ENCODE measurements at regions not wholly inside any gene's neighbourhood (a gene's known extent, or its start where the extent isn't known, plus 50 kb on each side); places are given as distances from the start of the nearest gene placed in this dataset.
A peak's percentile ranks its signal among the peaks of the same experiment; 100 is the strongest.

DNA sequence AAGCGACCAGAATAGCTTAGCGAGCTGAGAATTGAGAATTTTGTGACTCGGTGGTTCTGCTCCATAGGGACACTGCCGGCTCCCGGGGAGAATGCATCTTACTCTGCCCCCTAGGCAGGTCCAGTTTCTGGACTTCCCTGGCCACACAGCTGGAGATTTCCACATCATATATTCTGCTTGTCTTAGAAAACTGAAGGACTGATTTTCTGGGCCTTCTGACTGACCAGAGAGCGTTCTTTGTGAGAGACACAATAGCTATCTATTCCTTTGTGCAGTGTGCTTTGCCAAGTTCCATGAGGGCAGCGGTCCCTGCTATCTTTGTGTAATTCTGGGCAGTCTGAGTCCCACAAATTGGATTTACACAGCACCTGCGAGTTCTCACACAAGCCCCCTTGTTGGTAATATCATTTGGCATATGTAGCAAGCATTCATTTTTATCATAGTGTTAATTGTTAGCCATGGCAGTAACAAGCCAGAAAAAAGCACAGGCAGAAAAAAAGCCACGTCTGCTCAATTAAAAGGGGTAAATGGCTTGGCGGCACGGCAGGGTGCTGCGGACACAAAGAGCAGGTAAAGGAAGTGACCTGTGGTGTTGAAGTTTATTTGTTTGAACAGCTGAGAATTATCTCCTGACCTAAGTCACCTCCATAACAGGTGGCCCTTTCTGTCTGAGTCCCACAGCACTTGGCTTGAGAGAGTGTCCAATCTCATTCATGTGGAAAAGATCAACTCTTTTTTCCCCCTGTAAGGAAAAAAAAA is 688.7 kb downstream of the TUSC7 start:
- Histone ChIP-seq H3K27ac (no peak overlapping the region), H3K9me3 (no peaks in the 10 kb centered on the region), H3K4me1 (no peaks in the 10 kb centered on the region), H3K4me3 (no peak overlapping the region), H3K36me3 (ENCODE audit: insufficient read depth in 1 of 2, low read depth in 1 of 2) (no peaks in the 10 kb centered on the region), H3K27me3 (ENCODE audit: insufficient read depth in 3 of 3, low read length in 2 of 3) (no peaks in the 10 kb centered on the region)
- ATAC-seq (no peak), DNase-seq (no peak)
- intact Hi-C loops (cut with DNase I) = no loop called here
- WGBS, 3 donors = 34 to 35% (median 35%) methylated on average over 12 of the region's 12 CpGs
- TF ChIP-seq, protein P1, sequence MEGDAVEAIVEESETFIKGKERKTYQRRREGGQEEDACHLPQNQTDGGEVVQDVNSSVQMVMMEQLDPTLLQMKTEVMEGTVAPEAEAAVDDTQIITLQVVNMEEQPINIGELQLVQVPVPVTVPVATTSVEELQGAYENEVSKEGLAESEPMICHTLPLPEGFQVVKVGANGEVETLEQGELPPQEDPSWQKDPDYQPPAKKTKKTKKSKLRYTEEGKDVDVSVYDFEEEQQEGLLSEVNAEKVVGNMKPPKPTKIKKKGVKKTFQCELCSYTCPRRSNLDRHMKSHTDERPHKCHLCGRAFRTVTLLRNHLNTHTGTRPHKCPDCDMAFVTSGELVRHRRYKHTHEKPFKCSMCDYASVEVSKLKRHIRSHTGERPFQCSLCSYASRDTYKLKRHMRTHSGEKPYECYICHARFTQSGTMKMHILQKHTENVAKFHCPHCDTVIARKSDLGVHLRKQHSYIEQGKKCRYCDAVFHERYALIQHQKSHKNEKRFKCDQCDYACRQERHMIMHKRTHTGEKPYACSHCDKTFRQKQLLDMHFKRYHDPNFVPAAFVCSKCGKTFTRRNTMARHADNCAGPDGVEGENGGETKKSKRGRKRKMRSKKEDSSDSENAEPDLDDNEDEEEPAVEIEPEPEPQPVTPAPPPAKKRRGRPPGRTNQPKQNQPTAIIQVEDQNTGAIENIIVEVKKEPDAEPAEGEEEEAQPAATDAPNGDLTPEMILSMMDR (IDR thresholded peaks at IDR 0.05) = no peak

DNA sequence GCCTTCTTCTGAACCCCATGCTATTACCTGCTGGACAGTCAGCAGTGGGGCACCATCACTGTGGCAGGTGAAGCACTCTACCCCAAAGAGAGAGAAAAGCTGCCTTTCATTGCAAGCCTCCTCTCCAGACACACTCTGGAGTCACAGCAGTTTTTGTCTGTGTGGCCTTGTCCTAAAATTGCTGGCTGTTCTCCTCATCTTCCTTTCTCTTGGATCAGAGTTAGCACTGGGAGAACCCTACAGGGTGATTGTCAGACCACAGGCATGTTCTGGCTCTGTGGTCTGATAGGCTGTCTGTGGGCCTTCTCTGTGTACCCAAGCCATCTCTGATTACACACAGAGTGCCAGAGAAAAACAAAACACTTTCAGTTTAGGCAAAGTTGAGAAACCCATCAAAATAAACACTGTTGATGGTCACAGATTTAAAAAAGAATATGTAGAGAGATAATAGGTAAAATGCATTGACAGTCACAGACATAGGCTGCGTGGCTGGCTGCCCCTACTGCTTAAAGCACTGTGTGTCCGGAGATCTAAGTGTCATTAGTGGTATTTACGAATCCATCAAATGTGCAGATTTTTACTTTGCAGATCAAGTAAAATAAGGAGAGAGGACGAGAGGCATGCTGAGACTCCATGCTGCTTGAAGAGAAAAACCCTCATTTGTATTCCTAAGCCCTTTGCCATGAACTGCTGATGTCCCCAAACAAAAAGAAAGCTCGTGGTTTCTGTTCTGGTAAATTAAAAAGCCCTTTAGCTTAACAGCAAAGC is 689.9 kb downstream of the TUSC7 start:
- TF ChIP-seq, protein P1 (IDR thresholded peaks at IDR 0.05) = no peak
- Histone ChIP-seq H3K9me3 (no peaks in the 10 kb centered on the region), H3K4me3 (peak overlapping the region; percentile 8), H3K4me1 (no peaks in the 10 kb centered on the region), H3K27me3 (ENCODE audit: insufficient read depth in 3 of 3, low read length in 2 of 3) (no peaks in the 10 kb centered on the region), H3K27ac (no peak overlapping the region), H3K36me3 (ENCODE audit: insufficient read depth in 1 of 2, low read depth in 1 of 2) (no peaks in the 10 kb centered on the region)
- peak; percentile 46 to 64 (median 50) for ATAC-seq
- WGBS, 3 donors = 31 to 34% (median 34%) methylated on average over 5 of the region's 5 CpGs
- intact Hi-C loops (cut with DNase I) = no loop called here
- DNase-seq = no peak

DNA sequence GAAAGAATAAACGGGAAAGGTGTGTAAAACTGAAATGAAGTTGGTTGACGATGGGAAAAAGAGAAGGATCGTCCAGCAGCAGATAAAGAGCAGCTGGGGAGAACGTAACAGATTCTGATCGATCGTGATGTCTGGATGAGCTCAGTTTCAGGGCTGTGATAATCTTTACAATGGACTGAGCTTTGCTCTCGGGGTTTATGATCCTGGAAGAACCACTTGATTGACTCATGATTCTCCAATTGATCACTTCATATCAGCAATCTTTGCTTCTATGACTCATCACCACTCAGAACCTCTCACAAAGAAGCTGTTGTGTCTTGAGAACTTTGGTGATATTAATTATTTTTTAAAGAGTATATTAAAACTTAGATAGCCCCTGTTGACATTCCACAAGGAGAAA is 690.7 kb downstream of the TUSC7 start:
- intact Hi-C loops (cut with DNase I) = no loop called here
- Histone ChIP-seq H3K27me3 (ENCODE audit: insufficient read depth in 3 of 3, low read length in 2 of 3) (no peaks in the 10 kb centered on the region), H3K4me3 (no peak overlapping the region), H3K4me1 (no peaks in the 10 kb centered on the region), H3K9me3 (no peaks in the 10 kb centered on the region), H3K27ac (no peak overlapping the region), H3K36me3 (ENCODE audit: insufficient read depth in 1 of 2, low read depth in 1 of 2) (no peaks in the 10 kb centered on the region)
- 50 to 54% (median 53%) methylated on average over 7 of the region's 7 CpGs for WGBS, 3 donors
- TF ChIP-seq, protein P1 (IDR thresholded peaks at IDR 0.05) = no peak
- ATAC-seq (no peak), DNase-seq (no peak)

DNA sequence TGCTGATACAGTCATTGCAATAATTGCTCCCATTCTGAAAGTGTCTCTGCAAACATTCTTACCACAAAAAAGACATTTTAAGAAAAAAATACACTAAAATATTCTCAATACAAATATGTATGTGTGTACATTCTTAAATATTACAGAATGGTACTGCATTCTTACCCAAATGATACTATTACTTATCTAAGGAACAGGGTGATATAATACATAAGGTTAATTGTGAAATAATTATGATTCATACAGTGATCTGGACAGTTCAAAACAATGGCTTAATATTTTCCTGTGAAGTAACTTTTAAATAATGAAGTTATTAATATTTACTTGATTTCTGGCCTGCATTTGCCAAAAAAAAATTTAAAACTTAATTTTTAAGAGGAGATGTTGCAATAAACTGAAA is 694.6 kb downstream of the TUSC7 start:
- intact Hi-C loops (cut with DNase I) = no loop called here
- TF ChIP-seq, protein P1 (IDR thresholded peaks at IDR 0.05) = no peak
- DNase-seq = no peak
- no peak overlapping the region for H3K4me3 ChIP-seq
- no peaks in the 10 kb centered on the region for H3K9me3 ChIP-seq
- no peaks in the 10 kb centered on the region for H3K4me1 ChIP-seq
- no peaks in the 10 kb centered on the region for H3K36me3 ChIP-seq (ENCODE audit: insufficient read depth in 1 of 2, low read depth in 1 of 2)
- no peak overlapping the region for H3K27ac ChIP-seq
- no peak for ATAC-seq
- no peaks in the 10 kb centered on the region for H3K27me3 ChIP-seq (ENCODE audit: insufficient read depth in 3 of 3, low read length in 2 of 3)
